HUDEP-2 (cell line): ENCODE measurements at regions not wholly inside any gene's neighbourhood (a gene's known extent, or its start where the extent isn't known, plus 50 kb on each side); places are given as distances from the start of the nearest gene placed in this dataset.
"Not testable (repeated sequence)": the region's sequence is repeated elsewhere in the genome, so short reads cannot be mapped to it uniquely, and the experiment has no call there.

Experiments used
- DNase-seq, 76 experiments: peaks; one replicate each; lab custom pipeline; 2025; ENCODE audit not compliant: unreplicated experiment in 76 of 76; lab: John Stamatoyannopoulos, UW

- no peak for DNase-seq
These were observed 410.3 kb upstream of the LMO3 start for GRCh38 chr12:17016116-17016864.

DNA sequence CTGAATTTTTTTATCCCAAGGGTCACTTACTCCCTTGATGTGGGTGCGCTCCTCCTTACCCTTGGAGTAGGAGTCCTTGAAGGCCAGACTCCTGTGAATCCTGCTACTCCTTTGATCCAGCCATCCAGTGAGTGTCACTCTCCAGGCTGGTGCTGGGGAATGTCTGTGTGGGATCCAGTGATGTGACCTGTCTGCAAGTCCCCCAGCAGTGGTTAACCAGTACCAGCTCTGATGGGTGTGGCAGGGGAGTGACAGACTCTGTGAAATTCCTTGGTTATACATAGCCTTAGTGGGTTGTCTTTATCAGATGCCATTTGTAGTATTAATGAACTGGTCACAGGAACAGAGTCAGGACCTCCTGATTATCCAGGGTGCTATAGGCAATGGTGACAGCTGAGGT lies 409.5 kb upstream of the LMO3 start:
- DNase-seq = no peak

DNA sequence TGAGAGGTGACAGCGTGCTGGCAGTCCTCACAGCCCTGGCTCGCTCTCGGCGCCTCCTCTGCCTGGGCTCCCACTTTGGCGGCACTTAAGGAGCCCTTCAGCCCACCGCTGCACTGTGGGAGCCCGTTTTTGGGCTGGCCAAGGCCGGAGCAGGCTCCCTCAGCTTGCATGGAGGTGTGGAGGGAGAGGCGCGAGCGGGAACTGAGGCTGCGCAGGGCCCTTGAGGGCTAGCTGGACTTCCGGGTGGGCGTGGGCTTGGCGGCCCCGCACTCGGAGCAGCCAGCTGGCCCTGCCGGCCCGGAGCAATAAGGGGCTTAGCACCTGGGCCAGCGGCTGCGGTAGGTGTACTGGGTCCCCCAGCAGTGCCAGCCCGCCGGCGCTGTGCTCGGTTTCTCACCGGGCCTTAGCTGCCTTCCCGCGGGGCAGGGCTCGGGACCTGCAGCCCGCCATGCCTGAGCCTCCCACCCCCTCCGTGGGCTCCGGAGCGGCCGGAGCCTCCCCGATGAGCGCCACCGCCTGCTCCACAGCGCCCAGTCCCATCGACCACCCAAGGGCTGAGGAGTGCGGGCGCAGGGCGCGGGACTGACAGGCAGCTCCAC lies 401.6 kb upstream of the LMO3 start:
- DNase-seq = not testable (repeated sequence)

- DNase-seq = not testable (repeated sequence)
These were observed 392.6 kb upstream of the LMO3 start for GRCh38 chr12:16998538-16998937.

GRCh38 chr12:16984484-16984883 lies 378.5 kb upstream of the LMO3 start:
- no peak for DNase-seq

DNA sequence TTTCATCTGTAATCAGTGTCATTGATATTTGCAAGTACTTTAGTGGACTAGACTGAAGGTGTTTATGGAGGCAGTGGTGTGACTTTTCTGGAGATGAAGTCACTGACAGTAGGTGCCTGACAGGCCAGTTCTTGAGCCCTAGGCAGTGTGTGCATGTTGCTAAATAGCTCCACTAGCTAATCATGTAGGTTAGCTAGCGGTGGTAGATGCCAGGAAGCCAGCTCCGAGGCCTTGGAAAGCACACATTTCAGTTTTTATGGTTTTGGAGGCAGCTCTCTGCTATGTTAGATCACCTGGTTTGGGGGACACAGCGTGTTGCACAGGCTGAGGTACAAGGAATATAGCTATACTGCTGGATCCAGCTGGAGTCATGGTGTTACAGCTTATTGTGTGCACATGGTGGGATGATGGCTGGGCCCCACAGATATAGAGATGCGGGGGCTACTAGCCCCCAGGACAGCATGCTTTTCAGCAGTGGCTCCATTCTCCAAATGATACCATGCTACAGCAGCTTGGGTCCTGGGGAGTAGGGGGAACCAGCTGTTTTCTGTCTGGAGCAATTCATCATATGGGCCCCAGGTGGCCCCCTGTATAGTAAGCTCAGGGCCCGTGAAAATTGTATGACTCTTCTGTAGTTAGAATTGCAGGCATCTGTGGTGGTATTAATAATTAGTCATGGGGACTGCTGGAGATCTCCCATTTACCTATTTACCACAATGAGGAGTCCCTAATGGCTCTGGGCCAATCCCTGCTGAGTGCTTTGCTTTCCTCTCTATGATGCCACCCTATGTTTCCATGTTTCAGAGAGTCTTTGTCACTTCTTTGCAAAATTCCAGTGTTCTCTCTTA lies 367.2 kb upstream of the LMO3 start:
- no peak for DNase-seq

DNA sequence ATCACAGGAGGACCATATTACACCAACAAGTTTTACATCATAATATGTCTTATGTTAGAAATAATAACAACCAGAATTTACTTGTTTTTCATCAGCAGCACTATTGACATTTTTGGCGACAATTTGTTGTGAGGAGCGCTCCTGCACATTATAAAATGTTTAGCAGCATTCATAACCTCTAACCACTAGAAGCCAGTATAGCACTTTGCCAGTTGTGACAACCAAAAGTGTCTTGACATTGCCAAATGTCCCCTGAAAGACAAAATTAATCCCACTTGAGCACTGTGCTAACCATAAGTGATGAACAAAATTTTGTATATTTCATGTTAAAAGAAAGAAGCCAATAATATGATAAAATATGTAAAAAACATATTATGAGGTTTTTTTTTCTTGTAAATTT lies 356.9 kb upstream of the LMO3 start:
- no peak for DNase-seq

DNA sequence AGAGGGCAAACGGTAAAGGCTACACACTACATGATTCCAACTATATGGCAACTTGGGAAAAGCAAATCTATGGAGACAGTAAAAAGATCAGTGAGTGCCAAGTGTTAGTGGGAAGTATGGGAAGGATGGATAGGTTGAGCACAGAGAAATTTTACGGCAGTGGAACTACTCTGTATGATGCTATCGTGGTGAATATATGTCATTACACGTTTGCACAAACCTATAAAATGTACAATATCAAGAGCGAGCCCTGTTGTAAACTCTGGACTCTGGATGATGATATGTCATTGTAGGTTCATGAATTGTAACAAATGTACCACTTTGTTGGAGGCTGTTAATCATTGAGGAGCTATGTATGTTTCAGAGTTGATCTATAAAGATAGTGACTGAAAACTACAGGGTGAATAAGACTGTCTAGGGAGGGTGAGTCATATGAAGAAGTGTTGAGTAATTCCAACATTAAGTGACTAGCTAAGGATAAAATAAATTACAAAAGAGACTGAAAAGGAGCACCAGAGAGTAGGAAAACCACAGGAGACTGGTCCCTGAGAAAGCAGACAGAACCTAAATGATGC lies 349.2 kb upstream of the LMO3 start:
- no peak for DNase-seq

GRCh38 chr12:16949871-16950667 lies 344.1 kb upstream of the LMO3 start:
- DNase-seq = no peak

DNA sequence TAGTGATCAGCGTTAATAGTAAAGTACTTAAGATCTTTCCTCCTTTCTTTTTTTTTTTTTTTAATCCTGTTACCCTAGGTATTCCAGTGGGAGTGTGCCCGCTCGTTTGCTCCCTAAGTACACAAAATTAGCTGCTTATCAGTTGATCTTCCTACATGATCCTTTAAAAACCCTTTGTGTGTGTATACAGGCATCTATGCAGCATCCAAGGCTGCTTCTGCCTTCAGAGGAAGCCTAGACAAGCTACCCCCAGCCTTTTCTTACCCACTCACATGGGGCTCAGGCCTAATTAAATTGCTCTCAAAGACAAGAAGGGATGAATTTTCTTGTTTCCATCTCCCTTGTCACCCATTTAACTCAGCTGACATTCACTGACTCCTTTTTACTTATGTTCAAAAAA lies 343.4 kb upstream of the LMO3 start:
- DNase-seq = no peak

DNA sequence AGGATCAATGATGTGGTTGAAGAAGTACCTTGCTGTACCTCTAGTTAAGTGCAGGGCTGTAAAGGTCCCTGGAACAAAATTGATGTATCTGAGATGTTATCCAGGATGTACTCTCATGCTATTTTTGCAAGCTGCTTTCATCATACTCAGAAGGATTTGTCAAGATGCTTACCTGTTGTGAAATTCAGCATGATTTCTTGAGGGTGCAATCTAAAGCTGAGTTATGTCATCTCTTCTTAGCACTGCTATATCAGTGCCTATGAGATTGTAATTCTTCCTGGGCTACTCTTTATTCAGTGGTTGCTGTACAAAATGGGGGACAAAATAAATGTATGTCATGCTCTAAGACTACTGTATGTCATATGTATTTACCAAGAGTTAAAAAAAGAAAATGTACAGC lies 340.7 kb upstream of the LMO3 start:
- no peak for DNase-seq

- peak in 56 of 76 experiments; percentile 1 to 86 (median 26) for DNase-seq
These were observed 333.9 kb upstream of the LMO3 start for GRCh38 chr12:16939871-16940306.

DNA sequence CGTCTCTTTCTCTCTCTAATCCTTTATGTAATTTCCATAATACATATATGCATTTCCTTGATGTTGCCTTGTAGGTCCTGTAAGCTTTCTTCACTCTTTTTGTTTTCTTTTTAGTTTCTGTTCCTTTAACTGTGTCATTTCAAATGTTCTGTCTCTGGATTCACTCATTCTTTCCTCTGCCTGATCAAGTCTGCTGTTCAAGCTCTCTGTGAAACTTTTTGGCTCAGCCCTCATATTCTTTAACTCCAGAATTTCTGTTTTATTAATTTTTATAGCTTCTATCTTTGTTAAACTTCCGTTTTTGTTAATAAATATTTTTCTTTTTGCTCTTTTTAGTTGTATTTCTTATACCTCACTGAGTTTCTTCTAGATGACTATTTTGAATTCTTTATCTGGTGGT lies 321.3 kb upstream of the LMO3 start:
- no peak for DNase-seq

DNA sequence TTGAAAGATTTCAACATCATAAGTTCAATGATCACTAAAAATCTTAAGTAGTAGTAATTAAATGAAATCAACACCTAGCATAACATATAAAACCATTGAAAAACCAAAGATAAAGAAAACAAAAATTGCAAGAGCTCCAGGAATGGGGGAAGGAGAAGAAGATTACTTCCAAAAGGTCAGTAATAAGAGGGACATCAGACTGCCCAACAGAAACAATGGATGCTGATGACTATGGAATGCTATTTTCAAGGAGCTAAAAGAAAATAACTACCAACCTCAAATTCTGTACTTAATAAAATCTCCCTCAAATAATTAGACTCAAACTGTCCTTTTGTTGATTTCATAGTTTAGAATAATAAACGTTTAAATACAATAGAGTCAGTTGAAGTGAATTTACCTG lies 314.5 kb upstream of the LMO3 start:
- no peak for DNase-seq

DNA sequence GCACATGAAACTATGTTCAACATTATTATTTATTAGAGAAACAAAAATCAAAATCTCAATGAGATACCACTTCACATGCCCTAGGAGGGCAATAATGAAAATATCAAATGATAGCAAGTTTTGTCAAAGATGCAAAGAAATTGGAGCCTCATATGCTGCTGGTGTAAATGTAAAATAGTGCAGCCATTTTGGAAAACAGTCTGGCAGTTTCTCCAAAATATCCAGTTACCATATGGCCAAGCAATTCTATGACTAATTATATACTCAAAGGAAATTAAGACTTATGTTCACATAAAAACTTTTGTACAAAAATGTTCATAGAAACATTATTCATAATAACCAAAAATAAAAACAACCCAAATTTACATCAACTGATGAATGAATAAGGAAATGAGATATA lies 313.6 kb upstream of the LMO3 start:
- DNase-seq = no peak

GRCh38 chr12:16914853-16915252 lies 308.9 kb upstream of the LMO3 start:
- no peak for DNase-seq

GRCh38 chr12:16913832-16914490 lies 308.0 kb upstream of the LMO3 start:
- peak in 1 of 76 experiments; percentile 10 for DNase-seq

DNA sequence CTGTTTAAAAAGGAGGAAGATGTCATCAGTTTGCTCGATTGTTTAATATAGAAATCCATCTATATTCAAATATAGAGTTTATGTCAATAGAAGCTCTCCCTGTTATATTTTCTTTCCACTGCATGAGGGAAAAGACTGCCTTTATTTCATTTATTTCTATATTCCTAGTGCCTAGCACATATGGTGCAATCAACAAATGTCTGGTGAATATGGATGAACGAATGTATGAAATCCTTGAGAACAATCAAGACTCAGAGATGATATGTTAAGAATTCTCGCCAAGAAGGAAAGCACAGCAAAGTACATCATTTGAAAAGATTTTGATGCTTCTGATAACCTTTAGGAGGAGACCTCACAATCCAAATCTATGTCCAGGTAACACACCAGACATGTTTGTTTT lies 296.0 kb upstream of the LMO3 start:
- no peak for DNase-seq

DNA sequence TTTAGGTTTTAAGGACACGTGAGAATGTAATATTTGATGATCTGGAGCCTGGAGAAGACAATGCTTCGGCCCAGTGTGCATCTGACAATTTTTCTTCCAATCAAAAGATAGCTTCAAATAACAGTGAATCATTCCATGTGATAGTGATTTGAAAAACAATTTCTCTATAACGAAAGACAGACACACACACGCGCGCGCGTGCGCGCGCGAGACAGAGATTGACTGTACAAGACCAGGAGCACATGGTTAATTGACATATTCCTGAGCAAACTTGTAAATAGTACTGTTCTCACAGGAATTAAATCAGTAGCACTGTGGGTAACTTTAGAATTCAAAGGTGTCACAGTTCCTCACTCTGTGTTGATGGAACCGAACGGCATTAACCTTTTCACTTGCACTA lies 287.5 kb upstream of the LMO3 start:
- no peak for DNase-seq

- no peak for DNase-seq
These were observed 285.7 kb upstream of the LMO3 start for GRCh38 chr12:16891673-16892072.
